ENCODE measurements at regions not wholly inside any gene's neighbourhood (a gene's known extent, or its start where the extent isn't known, plus 50 kb on each side); places are given as distances from the start of the nearest gene placed in this dataset.
"Not testable (repeated sequence)": the region's sequence is repeated elsewhere in the genome, so short reads cannot be mapped to it uniquely, and the experiment has no call there.

DNA sequence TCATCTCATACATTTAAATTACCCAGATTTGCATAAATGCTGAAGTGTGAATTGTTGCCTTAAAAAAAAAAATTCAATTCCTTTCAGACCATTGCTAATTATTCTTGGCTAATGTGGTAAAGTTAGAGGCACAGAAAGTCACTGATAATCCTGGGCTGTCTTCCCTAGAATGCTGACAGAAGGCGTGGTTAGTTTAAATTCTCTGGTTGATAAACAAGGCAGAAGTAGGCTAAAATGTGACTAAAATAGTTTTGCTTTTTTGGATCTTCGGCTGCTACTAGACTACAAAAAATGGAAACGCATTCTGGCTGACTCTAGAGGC is 193.7 kb downstream of the OTOL1 start:
- DNase-seq = no peak

DNA sequence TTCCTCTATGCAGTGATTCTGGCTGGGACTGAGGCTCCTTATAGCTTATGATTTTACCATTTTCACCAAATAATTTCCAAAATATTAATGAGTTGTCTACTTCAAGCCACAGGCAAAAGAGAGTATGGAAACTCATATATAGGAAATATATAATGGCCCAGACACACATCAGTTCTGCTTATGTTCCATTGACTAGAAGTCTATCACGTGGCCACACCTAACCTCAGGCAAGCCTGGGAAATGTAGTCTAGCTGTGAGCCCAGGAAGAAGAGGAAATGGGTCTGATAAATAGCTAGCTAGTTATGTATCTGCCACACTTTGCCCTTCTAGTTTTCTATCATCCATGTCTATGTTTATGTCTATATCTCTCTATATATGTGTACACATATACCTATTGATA is 195.1 kb downstream of the OTOL1 start:
- no peak for DNase-seq

DNA sequence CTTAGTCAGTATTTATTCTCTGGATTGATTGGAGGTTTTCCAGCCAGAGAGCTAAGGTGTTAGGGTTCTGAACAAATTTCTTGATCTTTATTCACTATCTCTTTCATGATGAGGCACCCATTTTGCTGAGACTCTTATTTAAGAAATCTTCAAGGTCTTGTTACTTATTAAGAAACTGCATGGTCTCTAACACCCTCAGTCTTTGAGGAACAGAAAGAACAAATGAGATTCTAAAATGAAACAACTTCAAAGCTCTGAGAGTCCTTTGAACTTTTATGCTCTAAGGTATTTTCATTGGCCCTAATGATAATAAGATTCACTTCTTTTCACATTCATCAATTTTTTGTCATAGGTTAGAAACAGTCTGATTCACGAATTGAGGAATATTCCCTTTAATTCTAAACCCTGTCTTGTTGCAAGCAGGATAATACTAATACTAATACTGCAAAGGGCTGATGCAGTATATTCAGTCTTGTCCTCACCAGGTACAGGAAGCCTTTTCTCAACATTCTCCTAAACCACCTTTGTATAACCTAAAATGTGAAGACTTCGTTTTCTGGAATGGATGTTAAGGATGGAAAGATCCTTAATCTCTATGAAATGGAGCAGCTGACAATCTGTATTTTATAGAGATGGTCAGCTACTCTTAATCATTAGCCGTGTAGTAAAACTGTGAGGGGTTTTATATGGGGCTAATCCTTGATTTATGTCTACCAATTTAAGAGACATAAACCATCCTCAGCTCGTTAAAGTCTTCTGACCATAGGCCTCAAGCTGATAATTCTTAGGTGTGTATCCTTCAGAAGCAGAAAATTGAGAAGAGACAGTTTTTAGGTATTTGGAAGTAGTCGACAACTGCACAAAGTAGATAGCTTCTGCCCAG is 198.3 kb downstream of the OTOL1 start:
- no peak for DNase-seq

DNA sequence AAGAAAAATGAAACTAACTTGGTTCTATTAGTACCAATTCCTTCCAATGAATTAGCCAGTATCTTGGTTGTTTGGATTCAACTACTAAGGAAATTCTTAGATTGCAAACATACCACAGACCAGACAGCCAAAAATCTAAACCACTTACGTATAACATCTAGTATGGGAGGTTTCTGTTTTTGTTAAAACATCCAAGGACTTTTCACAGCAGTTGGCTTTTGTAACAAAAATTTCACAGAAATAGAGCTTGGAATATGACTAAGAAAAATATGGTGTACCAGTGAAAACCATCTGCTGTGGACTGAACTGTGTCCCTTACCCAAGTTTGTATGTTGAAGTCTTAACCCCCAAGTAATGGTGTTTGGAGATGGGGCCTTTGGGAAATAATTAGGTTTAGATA is 199.2 kb downstream of the OTOL1 start:
- DNase-seq = no peak

- no peak for DNase-seq
Measured at GRCh38 chr3:161700998-161701397, 204.4 kb downstream of the OTOL1 start.

GRCh38 chr3:161707253-161707652 is 210.6 kb downstream of the OTOL1 start:
- not testable (repeated sequence) for DNase-seq

- no peak for DNase-seq
Measured at GRCh38 chr3:161713731-161714130, 217.1 kb downstream of the OTOL1 start.

- DNase-seq = no peak
Measured at GRCh38 chr3:161731968-161732367, 235.4 kb downstream of the OTOL1 start.

DNA sequence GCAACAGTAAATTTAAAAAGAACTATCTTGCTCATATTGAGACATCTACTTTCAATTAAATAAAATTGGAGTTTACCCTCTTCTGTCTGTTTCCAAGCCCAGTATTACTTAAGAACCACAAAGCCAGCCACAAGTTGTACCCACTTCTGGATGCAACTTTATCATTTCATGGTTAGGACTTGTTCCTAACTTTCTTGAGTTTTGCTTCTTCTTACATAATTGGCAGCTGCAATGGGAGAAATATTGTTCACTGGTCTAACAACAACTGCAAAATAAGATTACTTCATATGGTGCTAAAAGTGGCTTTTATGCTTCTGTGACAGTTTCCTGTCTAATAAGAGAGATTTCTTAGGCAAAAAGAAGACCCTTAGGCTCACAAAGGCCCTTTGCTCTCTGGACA is 240.6 kb downstream of the OTOL1 start:
- no peak for DNase-seq

DNA sequence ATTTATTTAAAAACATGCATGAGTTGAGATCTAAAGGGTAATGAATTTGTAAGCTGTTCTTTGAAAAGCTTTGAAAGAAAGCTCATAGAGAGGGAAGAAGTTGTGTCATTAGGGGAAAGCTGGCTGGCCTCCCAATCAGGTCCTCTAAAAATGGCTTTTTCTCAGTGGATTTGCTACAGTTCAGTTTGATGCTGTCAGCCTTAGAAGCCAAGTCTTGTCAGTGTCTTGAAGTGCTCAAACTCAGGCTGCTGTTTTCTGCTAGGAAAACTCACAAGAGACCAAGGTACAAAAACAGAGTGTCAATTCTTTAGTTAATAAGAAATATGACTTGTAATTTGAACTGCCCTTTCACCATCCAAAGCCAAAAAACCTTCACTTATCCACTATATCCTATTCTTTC is 243.8 kb downstream of the OTOL1 start:
- no peak for DNase-seq

- no peak for DNase-seq
Measured at GRCh38 chr3:161744366-161744765, 247.8 kb downstream of the OTOL1 start.

- no peak for DNase-seq
Measured at GRCh38 chr3:161745741-161746140, 249.1 kb downstream of the OTOL1 start.

DNA sequence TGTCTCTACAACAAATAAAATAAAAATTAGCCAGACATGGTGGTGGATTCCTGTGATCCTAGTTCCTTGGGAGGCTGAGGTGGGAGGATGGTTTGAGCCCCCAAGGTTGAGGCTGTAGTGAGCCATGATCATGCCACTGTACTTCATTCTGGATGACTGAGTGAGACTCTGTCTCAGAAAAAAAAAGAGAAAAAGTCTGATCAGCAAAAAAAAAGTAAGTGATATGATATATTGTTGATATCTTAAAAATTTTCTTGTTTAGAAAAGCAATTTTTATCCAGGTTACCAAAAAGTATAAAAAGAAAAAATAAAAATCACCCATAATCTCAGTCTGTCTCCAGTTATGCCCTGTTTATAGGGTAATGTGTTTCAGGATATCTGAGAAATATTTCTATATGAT is 251.4 kb downstream of the OTOL1 start:
- no peak for DNase-seq

DNA sequence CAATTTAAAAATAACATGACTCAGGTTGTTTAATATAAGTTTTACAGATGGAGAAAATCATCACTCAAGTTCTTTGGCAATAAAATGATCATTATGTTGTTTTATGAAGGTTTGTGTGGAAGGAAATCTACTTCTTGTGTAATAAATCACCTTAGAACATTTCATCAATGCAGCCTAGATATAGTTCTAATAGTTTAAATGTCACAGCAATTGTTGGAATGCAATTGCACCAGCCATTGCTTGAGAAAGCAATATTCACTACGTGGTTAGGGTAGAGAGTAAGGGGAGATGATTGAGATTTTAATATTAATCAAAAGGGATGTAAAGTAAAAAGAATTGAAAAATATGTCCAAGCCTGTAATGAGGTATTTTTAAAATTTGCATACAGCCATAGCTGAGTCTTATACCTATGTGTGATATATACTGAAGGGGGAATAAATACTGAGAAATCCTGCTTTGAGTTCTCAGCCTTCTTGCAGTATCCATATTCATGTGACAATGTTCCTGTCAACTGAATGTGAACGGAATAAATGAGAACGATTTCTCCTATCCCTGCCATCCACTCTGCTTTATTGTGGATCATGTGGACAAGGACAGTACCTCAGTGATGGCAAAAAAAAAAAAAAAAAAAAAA is 257.9 kb downstream of the OTOL1 start:
- no peak for DNase-seq

DNA sequence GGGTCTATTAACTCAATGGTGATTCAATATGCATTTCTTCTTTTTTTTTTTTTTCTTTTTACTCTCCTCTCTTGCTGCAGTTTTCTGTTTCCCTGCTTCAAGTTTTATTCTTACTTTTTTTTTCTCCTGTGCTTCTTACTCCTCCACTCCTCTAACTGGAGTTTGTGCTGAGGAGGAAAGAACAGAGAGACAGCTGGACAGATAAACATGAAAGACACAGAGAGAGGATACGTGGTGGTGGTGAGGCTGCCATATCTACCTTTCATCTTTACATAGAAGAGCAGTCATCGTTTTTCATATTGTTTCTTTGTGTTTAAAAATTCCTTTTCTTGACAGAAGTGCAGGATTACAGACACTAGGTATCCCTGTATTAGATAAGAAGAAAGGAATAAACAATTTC is 262.8 kb downstream of the OTOL1 start:
- no peak for DNase-seq

GRCh38 chr3:161766331-161766730 is 269.7 kb downstream of the OTOL1 start:
- DNase-seq = no peak

- no peak for DNase-seq
Measured at GRCh38 chr3:161770484-161771386, 274.1 kb downstream of the OTOL1 start.

DNA sequence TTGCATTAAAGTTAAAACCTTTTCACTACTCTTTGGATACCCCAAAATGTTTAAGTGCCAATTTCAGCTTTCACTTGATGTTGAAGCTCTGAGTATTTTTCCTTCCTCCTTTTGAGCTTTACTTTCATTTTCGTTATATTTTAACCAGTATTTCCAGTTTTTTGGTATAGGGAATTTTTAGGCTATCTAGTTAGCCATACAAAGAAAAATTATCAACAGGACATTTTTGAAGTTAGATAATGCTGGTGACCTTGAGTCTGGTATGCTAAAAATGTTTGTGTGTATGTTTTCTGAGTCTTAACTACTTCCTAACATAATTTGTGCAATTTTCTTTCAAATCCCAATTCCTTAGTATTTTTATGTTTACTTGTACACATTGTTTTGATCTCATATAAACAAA is 284.8 kb downstream of the OTOL1 start:
- no peak for DNase-seq

DNA sequence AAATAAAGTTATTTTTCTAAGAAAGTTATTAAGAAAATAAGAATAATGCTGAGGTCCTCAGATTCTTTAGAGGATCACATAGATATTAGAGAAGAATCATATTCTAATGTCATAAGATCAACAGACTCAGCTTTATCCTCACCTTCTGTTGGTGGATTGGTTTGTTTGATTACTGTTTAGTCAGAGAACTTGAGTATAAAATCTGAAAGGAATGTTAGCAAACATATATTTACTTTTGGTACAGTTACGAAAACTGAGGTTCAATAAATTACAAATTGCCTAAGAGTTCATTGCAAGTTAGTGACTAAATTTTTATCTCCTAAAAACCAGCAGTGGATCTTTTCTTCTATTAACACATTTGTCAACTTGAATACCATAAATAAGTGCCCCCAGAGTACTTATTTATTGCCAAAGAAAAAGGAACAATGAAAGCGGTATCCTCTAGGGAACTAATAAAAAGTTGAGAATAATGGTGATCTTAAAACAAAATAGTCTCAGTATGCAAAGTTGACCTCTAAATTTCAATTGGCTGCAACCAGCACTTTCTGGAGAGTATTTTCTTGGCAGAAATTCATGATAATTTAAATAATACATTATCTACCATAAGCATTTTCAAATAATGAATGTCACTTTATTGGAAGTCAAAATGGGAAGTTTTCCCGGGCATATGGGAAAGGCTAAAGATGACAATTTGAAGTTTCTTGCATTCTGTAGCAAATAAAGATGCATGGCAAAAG is 296.8 kb downstream of the OTOL1 start:
- DNase-seq = no peak

DNA sequence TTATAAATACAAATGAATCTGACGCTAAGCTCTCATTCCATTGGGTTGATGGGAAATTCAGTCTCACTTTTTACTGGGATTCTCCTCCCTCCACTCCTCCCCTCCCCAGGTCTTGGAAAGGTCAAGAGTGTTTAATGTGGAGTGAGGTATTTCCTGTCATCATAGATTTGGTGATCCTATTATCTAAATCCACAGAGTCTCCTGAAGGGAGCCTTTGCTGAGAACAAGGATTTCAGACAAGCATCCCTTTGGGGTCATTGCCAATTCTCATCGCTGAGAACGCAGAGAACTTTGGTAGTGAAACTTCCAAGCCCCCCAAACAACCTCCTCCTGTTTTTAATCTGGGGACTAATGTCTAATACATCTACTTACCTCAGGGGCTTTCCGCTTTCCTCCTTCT is 297.9 kb downstream of the OTOL1 start:
- no peak for DNase-seq

GRCh38 chr3:161796312-161796711 is 299.7 kb downstream of the OTOL1 start:
- no peak for DNase-seq

GRCh38 chr3:161796780-161797179 is 300.2 kb downstream of the OTOL1 start:
- DNase-seq = no peak

All from amygdala (tissue), 56 donors.